Adipose tissue (tissue), 3 donors: ENCODE measurements at regions not wholly inside any gene's neighbourhood (a gene's known extent, or its start where the extent isn't known, plus 50 kb on each side); places are given as distances from the start of the nearest gene placed in this dataset.
"Not testable (repeated sequence)": the region's sequence is repeated elsewhere in the genome, so short reads cannot be mapped to it uniquely, and the experiment has no call there.

Experiments
- H3K27ac ChIP-seq: one replicate; pipeline ENCODE4 v1.5.1; 2013; ENCODE audit warnings: low read depth, low read length
- WGBS, 3 donors: extraction: QIAGEN DNeasy Blood & Tissue Kit; methylation state at CpG; one replicate each; pipeline ENCODE4 v1.1.7; 2013; 5-methylcytosine and 5-hydroxymethylcytosine counted together
- donor health status: healthy with polysubstance abuse.
- donor health status: Bipolar disorder and iron deficiency.
- donor health status: healthy.

DNA sequence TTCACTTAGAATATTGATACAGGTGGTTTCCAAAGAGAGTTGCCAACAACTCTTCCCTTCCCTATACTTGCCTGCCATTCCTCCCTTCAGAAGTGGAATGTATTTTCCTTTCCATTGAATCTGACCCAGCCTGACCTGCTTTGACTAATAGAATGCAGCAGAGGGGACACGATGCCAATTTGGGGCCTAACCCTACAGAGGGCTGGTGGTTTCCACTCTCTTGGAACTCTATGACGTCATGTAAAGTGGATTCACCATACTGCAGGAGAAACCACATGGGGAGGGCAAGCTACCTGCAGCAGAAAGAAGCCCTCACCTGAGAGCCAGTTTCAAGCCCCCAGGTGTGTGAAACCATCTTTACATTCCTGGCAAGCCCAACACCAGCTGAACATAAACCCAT, 98.9 kb upstream of the TRIB2 start:
- 84 to 87% (median 86%) methylated on average over 2 of the region's 2 CpGs for WGBS, 3 donors
- H3K27ac ChIP-seq, result no peak overlapping the region

DNA sequence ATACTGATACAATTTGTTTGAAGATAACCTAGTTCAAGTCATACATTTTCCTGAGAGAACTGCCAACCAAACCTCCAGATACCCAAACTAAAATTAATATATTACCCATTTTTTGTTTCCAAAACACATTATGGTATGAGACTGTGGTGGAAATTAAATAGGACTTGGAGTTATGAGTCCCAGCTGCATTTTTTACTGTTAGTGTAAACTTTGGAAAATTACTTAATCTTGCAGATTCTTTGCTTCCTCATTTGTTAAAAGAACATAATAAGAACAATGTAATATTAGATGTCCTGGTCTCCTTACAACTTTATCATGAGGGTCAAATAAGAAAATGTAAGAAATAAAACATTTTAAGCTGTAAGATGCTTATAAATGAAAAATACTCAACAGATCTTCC, 98.2 kb upstream of the TRIB2 start:
- no peak overlapping the region for H3K27ac ChIP-seq

DNA sequence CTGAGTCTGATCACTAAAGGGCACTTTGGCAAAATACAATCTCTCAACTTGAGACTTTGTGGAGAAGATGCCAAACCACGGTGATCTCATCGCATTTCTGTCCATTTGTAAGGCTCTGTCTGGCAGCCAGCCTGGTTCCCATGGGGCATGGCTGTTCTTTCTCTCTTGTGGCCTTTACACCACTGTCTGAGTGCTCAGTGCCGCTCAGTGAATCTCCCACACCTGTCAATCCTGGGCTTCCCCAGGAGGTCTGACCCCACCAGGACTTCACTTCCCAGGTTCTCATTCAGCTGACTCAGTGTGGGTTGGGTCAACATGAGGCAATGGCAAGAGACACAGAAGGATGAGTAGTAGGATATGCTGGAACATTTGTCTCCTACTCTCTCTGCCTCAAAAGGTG, 96.8 kb upstream of the TRIB2 start:
- 64 to 75% (median 68%) methylated on average over 3 of the region's 3 CpGs for WGBS, 3 donors
- no peak overlapping the region for H3K27ac ChIP-seq

DNA sequence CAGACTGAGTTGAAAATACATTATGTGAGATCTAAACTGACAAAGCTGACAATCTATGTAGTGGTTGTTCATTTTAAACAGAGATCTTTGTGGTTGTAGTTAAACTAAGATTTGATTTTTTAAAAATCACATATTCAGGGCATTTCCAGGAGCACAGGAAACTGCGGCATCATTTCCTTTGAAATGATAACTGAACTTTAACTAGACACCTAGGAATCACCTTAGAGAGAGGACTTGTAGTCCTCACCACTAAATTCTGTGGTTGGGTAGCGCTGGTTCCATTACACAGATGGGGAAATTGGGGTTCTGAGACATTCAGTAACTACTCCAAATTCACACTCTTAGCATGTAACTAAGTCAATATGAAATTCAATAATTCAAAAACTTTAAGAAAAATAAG, 96.0 kb upstream of the TRIB2 start:
- H3K27ac ChIP-seq, result no peak overlapping the region
- WGBS, 3 donors, result 98 to 99% (median 98%) methylated on average over 2 of the region's 2 CpGs

DNA sequence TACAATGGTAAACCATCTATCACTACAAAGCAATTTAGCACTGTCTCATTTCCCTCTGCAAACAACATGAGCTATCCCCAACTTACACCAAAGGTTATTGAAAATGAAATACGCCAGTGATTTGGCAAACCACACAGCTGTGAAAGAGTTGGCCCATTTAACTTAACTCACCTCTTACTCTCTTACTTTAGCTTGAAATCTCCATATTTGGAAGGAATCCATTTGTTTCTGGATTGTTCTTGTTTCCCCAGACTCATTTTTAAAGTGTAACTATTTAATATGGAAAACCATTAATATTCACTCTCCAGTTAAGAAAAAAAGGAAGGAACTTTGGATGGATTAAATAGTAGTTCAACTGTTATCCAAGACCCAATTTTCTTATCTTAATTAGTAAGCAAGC, 93.7 kb upstream of the TRIB2 start:
- WGBS, 3 donors, result 74 to 88% (median 81%) methylated on average over 1 of the region's 1 CpG
- H3K27ac ChIP-seq, result no peak overlapping the region

DNA sequence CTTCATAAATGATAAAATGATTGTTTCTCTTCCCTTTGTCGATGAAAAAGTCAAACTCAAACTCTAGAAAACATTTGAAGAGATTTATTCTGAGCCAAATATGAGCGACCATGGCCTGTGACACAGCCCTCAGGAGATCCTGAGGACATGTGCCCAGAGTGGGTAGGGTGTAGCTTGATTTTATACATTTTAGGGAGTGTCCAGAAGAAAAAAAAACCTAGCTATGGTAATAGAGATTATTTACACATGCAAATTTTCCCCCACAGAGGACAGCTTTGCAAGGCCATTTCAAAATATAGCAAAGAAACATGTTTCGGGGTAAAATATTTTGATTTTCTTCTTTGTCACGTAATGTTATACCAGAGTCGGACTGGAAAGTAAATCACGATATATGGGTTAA, 92.4 kb upstream of the TRIB2 start:
- no peak overlapping the region for H3K27ac ChIP-seq
- 87 to 94% (median 92%) methylated on average over 6 of the region's 6 CpGs for WGBS, 3 donors

DNA sequence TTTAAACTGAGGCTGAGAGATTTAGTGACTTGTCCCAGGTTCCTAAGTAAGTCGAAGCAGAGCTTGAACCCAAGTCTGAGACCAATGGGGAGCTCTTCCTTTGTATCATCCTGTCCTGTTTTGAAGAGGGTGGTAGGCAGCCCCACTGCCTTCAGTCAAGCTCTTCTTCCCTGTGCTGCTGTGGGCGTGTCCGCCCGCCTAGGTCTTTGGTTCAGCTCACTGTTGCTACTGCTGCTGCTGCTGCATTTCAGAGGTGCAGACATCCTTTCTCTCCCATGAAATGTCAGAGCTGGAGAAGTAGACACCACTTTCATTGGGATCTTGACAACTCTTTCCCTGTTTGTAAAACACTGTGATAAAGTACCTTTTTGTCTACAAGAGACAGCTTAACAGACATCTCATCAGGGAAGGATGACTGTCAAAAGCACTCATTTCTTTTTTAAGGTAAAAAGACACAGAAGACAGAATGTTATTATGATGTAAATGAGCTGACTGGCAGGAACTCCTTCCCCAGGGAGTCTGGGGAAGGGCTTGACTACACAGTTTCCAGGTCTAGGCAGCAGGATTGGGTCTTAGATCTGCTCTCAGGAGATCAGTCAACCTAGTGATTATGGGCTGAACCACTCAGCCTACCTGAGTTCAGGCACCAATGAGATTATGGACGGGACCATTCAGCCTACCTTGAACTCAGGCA, 91.7 kb upstream of the TRIB2 start:
- WGBS, 3 donors, result 88 to 90% (median 88%) methylated on average over 5 of the region's 5 CpGs

DNA sequence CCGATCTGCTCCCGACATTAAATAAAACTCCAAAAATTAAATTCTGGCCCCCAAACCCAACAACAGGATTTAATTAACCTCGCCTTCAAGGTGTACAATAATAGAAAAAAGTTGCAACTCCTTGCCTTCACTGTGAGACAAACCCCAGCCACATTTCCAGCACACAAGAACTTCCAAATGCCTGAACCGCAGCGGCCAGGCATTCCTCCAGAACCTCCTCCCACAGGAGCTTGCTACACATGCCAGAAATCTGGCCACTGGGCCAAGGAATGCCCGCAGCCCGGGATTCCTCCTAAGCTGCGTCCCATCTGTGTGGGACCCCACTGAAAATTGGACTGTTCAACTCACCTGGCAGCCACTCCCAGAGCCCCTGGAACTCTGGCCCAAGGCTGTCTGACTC, 88.2 kb upstream of the TRIB2 start:
- WGBS, 3 donors, result 86 to 90% (median 87%) methylated on average over 5 to 8 of the region's 8 CpGs
- H3K27ac ChIP-seq, result not testable (repeated sequence)

More for the DNA sequence above, 91.7 kb upstream of the TRIB2 start:
- no peak overlapping the region for H3K27ac ChIP-seq

DNA sequence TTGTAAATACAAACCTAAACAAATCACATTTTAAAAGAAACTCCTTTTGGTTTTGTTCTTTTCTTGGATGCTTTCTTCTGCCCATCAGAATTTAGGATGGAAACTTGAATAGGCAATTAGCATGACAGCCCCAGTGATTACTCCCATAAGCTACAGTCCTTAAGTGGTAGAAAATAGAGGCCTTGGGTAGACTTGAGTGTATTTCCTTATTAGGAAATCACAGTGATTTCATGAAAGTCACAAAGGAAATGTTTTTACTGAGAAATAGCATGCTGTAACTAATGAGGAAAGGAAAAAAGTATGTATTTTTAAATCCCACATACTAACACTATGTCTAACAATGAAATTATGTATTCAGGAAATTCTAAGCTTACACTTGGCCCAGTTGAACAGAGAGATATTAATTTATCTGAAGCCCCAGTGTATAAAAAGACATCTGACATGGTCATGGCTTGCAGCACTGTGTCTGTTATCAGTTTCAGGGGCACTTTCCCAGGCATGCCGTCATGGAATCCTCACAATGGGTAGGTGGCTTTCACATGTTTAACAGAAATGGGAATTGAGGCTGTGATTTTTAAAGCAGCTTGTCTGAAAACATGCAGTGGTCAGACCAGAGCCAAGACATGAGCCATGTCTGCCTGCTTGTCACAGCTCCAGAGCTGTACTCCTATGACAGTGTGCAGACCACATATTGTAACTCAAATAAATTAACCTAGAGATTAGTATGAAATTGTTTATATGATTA, 79.7 kb upstream of the TRIB2 start:
- H3K27ac ChIP-seq, result no peak overlapping the region
- WGBS, 3 donors, result 32 to 60% (median 42%) methylated on average over 1 of the region's 1 CpG

DNA sequence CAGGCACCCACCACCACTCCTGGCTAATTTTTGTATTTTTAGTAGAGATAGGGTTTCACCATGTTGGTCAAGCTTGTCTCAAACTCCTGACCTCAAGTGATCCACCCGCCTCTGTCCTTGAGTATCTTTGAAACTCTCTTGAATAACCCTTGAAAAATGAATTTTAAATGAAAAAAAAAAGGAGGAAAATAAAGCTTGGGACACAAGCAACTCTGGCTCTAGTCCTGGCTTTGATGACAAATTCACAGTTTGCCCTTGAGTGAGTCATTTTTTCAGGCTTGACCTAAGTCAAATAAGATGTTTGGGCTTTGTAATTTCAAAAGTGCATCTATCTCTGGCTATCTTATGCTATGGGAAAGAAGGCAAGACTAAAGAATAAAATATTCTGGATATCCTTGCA, 79.0 kb upstream of the TRIB2 start:
- no peak overlapping the region for H3K27ac ChIP-seq
- 91 to 95% (median 92%) methylated on average over 1 of the region's 1 CpG for WGBS, 3 donors

DNA sequence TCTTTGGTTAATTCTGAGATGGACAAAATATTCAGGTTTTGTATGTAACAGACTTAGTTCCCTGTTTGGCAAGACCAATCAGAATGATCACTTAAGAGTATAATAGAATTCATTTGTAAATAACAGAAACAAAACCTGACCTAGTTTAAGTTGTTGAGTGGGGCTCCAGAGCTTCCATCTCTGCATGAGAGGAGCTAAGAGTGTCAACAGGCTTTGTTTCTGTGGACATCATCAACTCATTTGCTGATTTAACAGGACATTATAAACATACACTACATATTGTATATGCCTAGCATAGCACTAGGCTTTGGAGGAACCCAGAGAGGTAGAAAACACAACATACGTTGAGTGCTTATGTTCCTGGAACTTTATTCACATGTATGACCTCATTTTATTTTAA, 75.3 kb upstream of the TRIB2 start:
- no peak overlapping the region for H3K27ac ChIP-seq
- WGBS, 3 donors, result 76 to 90% (median 81%) methylated on average over 1 of the region's 1 CpG

DNA sequence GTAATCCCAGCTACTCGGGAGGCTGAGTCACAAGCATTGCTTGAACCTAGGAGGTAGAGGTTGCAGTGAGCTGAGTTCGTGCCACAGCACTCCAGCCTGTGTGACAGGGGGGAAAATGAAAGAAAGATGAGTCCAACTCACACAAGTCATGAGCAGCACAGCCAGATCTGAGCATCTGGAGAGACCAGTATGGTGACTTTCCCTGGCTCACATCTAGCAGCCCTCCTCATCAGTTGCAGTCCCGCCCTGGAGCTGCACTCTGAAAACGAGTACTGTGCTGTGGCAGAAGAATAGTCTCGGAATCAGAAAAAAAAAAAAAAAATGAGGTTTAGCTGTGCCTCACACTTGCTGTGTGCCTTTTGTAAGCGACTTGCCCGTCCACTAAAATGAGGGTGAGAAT, 74.4 kb upstream of the TRIB2 start:
- 84 to 91% (median 87%) methylated on average over 7 of the region's 7 CpGs for WGBS, 3 donors
- H3K27ac ChIP-seq, result no peak overlapping the region

DNA sequence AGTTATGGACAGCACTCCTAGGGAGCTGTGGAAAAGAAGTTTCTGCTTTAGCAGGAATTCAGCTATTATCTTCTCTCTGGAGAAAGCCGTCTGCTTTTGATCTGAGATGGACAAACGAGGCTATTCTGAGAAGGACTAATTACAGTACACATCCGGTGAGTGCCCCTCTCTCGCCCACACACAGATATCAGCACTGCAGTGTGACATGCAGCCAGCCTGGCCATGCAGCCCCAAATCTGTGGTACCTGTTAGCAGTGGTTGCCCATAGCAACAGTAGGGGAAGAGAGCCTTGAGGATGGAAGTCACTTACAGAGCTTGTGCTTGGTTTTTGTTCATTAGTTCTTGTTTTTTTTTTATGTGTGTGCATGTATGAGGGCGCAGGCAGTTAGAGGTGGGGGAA, 73.9 kb upstream of the TRIB2 start:
- 78 to 84% (median 80%) methylated on average over 5 of the region's 5 CpGs for WGBS, 3 donors
- no peak overlapping the region for H3K27ac ChIP-seq

DNA sequence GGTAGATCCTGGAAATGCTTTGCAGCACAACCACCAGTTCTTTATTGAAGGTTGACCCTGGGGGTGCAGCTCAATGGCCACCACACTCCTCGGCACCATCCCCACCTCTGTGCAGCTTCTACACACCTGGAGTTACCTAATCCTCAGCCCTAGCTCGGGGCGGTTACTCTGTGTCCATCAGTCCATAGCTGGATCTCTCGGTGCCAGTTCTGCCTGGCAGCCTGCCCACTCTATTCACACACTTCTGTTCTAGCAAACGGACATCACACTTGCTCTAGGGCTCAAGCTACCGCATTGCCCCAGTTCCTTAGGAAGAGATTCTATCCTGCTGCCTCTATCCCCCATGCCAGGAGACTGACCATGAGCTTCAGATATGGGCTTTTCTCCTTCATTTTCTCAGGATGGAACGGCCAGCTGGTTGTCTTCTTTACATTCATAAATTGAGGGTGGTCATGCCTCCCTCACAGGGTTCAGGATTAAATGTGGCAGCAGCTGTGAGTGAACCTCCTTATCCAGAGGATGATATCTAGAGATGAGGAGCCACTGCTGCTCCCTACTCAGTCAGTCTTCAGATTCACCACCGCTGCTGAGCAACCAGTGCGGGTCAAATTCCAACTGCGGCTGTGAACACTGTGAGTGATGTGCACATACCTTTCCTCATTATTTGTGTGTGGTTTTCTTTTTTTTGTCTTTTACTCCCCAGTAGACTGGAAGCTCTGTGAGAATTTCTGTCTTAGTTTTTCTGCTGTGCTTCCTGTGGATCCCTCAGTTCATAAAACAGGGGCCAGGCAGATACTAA, 66.9 kb upstream of the TRIB2 start:
- 54 to 76% (median 73%) methylated on average over 10 of the region's 10 CpGs for WGBS, 3 donors

DNA sequence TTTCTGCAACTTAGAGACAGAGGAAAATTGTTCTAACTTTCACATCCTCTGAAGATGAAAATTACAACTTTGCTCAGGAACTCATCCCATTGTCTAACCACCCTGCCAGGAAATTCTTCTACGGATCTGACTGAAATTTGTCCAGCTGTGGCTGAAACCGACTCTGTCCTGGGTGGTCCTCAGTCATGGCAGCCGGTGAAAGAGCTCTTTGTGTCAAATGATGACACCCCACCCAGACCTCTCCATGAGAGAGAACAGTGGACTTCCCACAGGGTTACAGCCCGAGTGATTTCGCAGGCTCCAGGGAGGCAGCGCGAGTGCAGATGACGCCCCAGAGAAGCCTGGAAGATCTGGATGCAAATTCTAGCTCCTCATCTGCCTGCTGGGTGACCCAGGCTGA, 65.1 kb upstream of the TRIB2 start:
- H3K27ac ChIP-seq, result no peak overlapping the region
- WGBS, 3 donors, result 70 to 93% (median 80%) methylated on average over 8 of the region's 8 CpGs

More for the DNA sequence above, 66.9 kb upstream of the TRIB2 start:
- H3K27ac ChIP-seq, result no peak overlapping the region

DNA sequence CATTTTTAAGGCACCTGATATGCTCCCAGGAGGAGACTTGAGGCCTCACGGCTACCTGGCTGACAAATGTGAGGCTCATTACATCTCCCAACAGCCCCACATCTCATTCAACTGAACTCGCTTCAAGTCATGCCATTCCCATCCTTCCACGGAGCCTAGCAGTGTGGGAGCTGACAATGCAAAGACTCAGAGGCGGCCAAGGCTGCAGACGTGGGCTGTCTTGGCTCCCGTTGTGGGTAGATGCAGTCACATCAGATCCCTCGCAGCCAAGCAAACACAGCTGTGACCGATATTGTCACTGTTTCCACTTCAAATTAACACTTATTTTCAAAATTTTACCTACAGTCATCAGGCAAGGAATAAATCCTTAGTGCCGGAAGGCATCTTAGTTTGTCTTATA, 64.0 kb upstream of the TRIB2 start:
- no peak overlapping the region for H3K27ac ChIP-seq
- WGBS, 3 donors, result 71 to 90% (median 84%) methylated on average over 9 of the region's 9 CpGs

DNA sequence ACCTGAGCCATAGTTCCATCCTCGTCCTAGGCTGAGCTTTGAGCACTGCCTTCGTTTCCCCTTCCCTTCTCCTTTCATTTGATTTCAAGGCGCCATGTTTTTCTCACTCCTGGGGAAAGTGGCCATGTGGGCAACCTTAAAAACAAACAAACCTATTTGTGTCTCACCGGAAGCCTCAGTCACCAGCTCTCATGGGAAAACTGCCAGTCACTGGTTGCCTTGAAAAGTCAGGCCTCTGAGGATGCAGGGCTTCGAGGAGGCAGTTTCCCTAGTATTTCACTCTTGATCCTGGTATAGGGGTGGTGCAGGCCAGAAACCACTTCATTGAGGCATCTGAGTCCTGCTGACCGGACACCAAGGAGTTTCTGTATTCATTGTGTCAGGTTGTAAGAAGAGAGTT, 59.2 kb upstream of the TRIB2 start:
- no peak overlapping the region for H3K27ac ChIP-seq
- WGBS, 3 donors, result 55 to 91% (median 78%) methylated on average over 6 of the region's 6 CpGs

DNA sequence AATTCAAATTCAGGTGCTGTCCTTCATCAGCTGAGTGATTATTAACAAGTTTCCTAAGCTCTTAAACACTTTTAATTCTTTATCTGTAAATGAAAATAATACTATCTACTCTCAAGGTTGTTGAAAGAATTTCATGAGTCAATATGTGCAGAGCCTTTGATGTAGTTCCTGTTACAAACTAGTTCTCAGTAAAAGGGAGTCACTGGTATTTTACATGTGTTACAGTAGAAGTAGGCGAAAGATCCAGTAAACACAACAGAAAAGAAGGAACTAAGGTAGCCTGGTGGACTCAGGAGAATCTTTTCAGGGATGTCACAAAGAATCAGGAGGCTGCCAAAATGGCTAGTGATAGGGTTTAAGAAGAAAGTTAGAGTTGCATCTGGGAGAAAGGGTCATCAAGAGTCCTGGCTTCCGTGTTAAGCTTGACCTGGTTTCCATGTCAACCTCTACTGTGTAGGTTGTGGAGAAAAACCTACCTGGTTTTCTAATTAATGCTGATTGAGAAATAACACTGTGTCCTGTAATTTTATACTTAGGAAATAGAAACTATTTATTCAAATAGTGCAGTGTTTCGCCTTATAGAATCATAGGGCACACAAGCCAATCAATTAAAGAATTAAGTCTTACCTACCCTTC, 58.3 kb upstream of the TRIB2 start:
- no peak overlapping the region for H3K27ac ChIP-seq
- WGBS, 3 donors, result 54 to 93% (median 92%) methylated on average over 3 of the region's 3 CpGs

DNA sequence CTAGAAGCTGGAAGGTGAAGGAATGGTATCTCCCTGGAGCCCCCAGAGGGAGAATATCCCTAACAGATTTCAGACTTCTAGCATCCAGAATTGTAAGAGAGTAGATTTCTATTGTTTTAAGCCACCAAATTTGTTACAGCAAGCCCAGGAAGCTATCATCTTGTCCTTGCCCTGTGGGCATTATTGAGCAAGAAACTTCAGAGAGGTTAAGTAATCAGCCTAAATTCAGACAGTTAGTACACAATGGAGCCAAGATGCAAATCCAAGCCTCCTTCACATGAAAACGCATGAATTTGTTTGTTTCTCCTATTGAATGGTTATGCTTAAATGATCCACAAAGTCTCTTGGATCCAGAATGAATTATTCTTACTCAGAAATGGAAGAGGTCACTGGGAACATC, 55.2 kb upstream of the TRIB2 start:
- WGBS, 3 donors, result 42 to 77% (median 75%) methylated on average over 1 of the region's 1 CpG
- H3K27ac ChIP-seq, result no peak overlapping the region
